ENCODE measurements at regions not wholly inside any gene's neighbourhood (a gene's known extent, or its start where the extent isn't known, plus 50 kb on each side); places are given as distances from the start of the nearest gene placed in this dataset.
A peak's percentile ranks its signal among the peaks of the same experiment; 100 is the strongest.

GRCh38 chr11:114818382-114818781, 140.1 kb downstream of the NXPE2 start:
- TF ChIP-seq CTCF (IDR thresholded peaks at IDR 0.05): no peak
- DNase-seq (no peak), ATAC-seq (no peak)
- intact Hi-C loops (cut with DNase I): no loop called here
- Histone ChIP-seq H3K27ac (no peak overlapping the region), H3K36me3 (no peaks in the 10 kb centered on the region), H3K9me3 (no peaks in the 10 kb centered on the region), H3K27me3 (ENCODE audit: low read depth) (peaks cover 10% of the 10 kb centered on the region), H3K4me3 (no peak overlapping the region), H3K4me1 (no peaks in the 10 kb centered on the region)

GRCh38 chr11:114819028-114819427, 140.7 kb downstream of the NXPE2 start:
- H3K9me3 ChIP-seq: no peaks in the 10 kb centered on the region
- intact Hi-C loops (cut with DNase I): no loop called here
- H3K4me3 ChIP-seq: no peak overlapping the region
- peak; percentile 32 to 45 for ATAC-seq
- peaks cover 10% of the 10 kb centered on the region for H3K27me3 ChIP-seq (ENCODE audit: low read depth)
- H3K36me3 ChIP-seq: no peaks in the 10 kb centered on the region
- no peak overlapping the region for H3K27ac ChIP-seq
- TF ChIP-seq CTCF (IDR thresholded peaks at IDR 0.05): no peak
- no peak for DNase-seq
- no peaks in the 10 kb centered on the region for H3K4me1 ChIP-seq

DNA sequence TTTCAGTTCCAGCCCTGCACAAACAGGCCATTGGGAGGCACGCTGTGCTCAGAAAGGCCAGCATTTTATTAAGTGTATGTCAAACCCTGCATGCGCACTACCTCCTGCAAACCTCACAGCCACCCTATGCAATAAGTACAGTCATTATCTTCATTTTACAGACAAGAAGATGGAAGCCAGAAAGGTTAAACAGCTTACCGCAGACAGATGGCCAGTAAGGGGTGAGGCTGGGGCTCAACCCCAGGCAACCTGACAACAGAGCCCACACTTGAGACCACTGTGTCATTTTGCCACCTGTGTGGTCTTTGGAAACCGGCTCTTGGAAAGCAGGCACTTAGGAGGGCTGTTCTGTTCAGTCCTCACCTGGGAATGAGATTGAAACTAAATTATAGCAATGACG, 142.3 kb downstream of the NXPE2 start:
- H3K4me1 ChIP-seq: no peaks in the 10 kb centered on the region
- intact Hi-C loops (cut with DNase I): no loop called here
- peaks cover 10% of the 10 kb centered on the region for H3K27me3 ChIP-seq (ENCODE audit: low read depth)
- TF ChIP-seq CTCF (IDR thresholded peaks at IDR 0.05): no peak
- H3K4me3 ChIP-seq: no peak overlapping the region
- ATAC-seq: no peak
- H3K9me3 ChIP-seq: no peaks in the 10 kb centered on the region
- DNase-seq: no peak
- H3K27ac ChIP-seq: no peak overlapping the region
- no peaks in the 10 kb centered on the region for H3K36me3 ChIP-seq

DNA sequence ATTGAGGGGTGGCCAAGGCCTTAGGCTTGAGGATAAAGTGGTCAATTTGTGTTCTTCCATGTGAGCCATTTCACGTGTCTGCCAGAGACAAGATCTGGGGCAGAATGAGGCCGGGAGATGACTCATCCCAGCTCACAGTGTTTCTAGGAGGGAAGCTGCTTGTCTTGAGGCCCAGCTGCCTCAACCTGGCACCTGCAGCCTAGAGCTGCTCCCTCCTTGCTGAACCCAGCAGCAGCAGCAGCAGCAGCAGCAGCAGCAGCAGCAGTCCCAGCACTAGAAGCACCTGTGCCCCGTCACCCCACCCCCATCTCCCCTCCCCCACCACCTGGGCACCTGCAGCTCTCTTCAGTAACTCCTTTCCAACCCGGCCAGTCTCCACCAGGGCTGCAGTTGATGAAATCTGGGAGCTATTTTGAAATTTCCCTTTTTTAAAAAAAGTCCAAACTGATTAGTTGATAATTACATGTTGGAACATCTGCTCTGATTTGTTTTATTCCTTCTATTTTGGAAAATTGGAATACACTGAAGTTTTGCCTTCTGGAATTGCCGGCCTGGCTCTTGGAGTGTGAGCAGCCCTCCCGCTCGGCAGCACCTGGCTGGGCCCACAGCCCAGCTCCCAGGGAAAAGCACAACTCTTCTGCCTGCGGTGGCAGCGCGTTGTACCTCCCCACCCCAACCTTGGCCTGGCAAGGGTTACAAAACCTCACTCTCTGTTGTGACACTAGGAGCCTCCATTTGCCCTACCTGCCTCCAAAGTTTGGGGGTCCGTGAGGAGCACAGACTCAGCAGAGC, 143.5 kb downstream of the NXPE2 start:
- ATAC-seq: peak in 1 of 2 donors; percentile 20
- DNase-seq: no peak

DNA sequence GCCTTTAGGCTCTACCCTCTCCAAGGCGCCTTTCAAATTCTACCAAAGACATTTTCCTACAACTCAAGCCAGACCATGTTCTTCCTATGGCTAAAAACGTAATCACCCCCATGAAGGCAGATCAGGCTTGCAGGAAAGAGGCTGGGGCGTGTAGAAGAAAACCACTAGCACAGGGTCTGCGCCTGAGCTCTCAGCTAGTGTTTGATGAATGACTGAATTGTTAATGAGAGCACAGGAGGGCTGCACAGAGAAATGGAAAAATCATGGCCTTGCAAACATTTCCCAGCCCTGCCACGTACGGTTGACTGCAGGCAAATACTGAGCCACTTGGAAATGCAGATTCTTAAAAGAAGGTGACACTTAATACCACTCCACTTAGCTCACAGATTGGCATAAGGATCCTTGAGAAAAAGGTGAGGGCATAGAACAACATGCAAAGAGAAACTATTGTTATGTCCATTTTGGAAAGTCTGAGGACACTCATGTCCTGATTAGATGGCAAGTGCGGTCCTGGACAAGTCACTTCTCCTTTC, 148.6 kb downstream of the NXPE2 start:
- intact Hi-C loops (cut with DNase I): no loop called here
- no peaks in the 10 kb centered on the region for H3K36me3 ChIP-seq
- H3K4me1 ChIP-seq: no peaks in the 10 kb centered on the region
- no peaks in the 10 kb centered on the region for H3K27me3 ChIP-seq (ENCODE audit: low read depth)
- ATAC-seq (peak; percentile 64 to 68), DNase-seq (no peak)
- no peak overlapping the region for H3K4me3 ChIP-seq
- no peak for TF ChIP-seq CTCF (IDR thresholded peaks at IDR 0.05)
- H3K27ac ChIP-seq: no peak overlapping the region
- no peaks in the 10 kb centered on the region for H3K9me3 ChIP-seq

More for the DNA sequence above, 143.5 kb downstream of the NXPE2 start:
- no peak for TF ChIP-seq CTCF (IDR thresholded peaks at IDR 0.05)
- Histone ChIP-seq H3K36me3 (no peaks in the 10 kb centered on the region), H3K27ac (no peak overlapping the region), H3K4me1 (no peaks in the 10 kb centered on the region), H3K4me3 (no peak overlapping the region), H3K9me3 (no peaks in the 10 kb centered on the region), H3K27me3 (ENCODE audit: low read depth) (peaks cover 10% of the 10 kb centered on the region)
- intact Hi-C loops (cut with DNase I): no loop called here
